T-cell (primary cell): ENCODE measurements at regions not wholly inside any gene's neighbourhood (a gene's known extent, or its start where the extent isn't known, plus 50 kb on each side); places are given as distances from the start of the nearest gene placed in this dataset.

ENCODE experiments used
- ATAC-seq, 4 experiments: fragments of 200-7000 bp in 3 of 4; fragments of 150-1000 bp in 1 of 4; cut with Tn5 transposase; replicated peaks in 1 of 4; 1 replicate in 3 of 4; 2 replicates in 1 of 4; pipeline ENCODE4 v1.10.0; 2021; ENCODE audit warnings: moderate library complexity in 3 of 4, mild to moderate bottlenecking in 2 of 4, moderate number of reproducible peaks in 1 of 4
- CTCF ChIA-PET, 2 donors: fragments of 300-600 bp; sonication (Branson Sonifier 250); formaldehyde crosslinking; loops; one replicate each; lab custom pipeline; 2022; ENCODE audit warnings: antibody characterized with exemption in 2 of 2; lab: Charles Lee
- POLR2A ChIA-PET, 2 donors: fragments of 300-600 bp; sonication (Branson Sonifier 250); formaldehyde crosslinking; loops; one replicate each; lab custom pipeline; 2022; ENCODE audit warnings: antibody characterized with exemption in 2 of 2; lab: Charles Lee
- DNase-seq, 35 experiments: peaks; one replicate each; pipeline versions ENCODE4 v3.0.0 to v3.0.0-alpha.2; 2013 to 2023
- H3K27ac ChIP-seq: one replicate; pipeline ENCODE4 v1.5.1; 2013; ENCODE audit warnings: low read length
- H3K27me3 ChIP-seq, 2 experiments: replicated peaks in 1 of 2; 1 replicate in 1 of 2; 2 replicates in 1 of 2; pipeline versions ENCODE4 v1.6.1 to v1.7.0; 2013; ENCODE audit warnings: low read length in 1 of 2, mixed read lengths in 1 of 2; ENCODE audit not compliant: control insufficient read depth in 2 of 2, insufficient read depth in 2 of 2; ENCODE audit errors: extremely low read depth in 1 of 2
- H3K36me3 ChIP-seq, 2 donors: 1 replicate in 1 of 2; 2 replicates in 1 of 2; pipeline versions ENCODE4 v1.6.1 to v1.7.0; 2013; ENCODE audit warnings: low read length in 1 of 2; ENCODE audit not compliant: control insufficient read depth in 2 of 2, insufficient read depth in 1 of 2; ENCODE audit errors: extremely low read depth in 1 of 2
- H3K4me1 ChIP-seq, 2 experiments: 1 replicate in 1 of 2; 2 replicates in 1 of 2; pipeline versions ENCODE4 v1.6.1 to v1.7.0; 2013; ENCODE audit warnings: low read length in 2 of 2, mixed read lengths in 1 of 2; ENCODE audit not compliant: insufficient read depth in 2 of 2, control insufficient read depth in 1 of 2; ENCODE audit errors: extremely low read depth in 1 of 2
- H3K4me3 ChIP-seq, 2 donors: 1 replicate in 1 of 2; 2 replicates in 1 of 2; pipeline versions ENCODE4 v1.5.1 to v1.7.0; 2013; ENCODE audit warnings: mild to moderate bottlenecking in 2 of 2, low read length in 1 of 2, moderate library complexity in 1 of 2; ENCODE audit not compliant: control insufficient read depth in 1 of 2; ENCODE audit errors: extremely low read depth in 1 of 2
- H3K9me3 ChIP-seq: 2 replicates; pipeline ENCODE4 v1.7.0; 2013
- H3K27ac Mint-ChIP-seq, 2 donors: one replicate each; pipeline ENCODE4 v1.8.0; 2020 to 2021; ENCODE audit warnings: mild to moderate bottlenecking in 2 of 2, mixed read lengths in 2 of 2
- H3K27me3 Mint-ChIP-seq, 2 donors: one replicate each; pipeline ENCODE4 v1.8.0; 2021 to 2022; ENCODE audit warnings: mixed read lengths in 2 of 2
- H3K36me3 Mint-ChIP-seq: one replicate; pipeline ENCODE4 v1.8.0; 2021; ENCODE audit warnings: mixed read lengths
- H3K4me1 Mint-ChIP-seq, 3 donors: one replicate each; pipeline ENCODE4 v1.8.0; 2020 to 2022; ENCODE audit warnings: mixed read lengths in 3 of 3, mild to moderate bottlenecking in 1 of 3
- H3K4me3 Mint-ChIP-seq, 3 donors: one replicate each; pipeline ENCODE4 v1.8.0; 2020 to 2022; ENCODE audit warnings: mild to moderate bottlenecking in 3 of 3, mixed read lengths in 3 of 3, moderate library complexity in 3 of 3
- H3K9me3 Mint-ChIP-seq, 3 donors: one replicate each; pipeline ENCODE4 v1.8.0; 2020 to 2022; ENCODE audit warnings: mixed read lengths in 3 of 3
- WGBS: methylation state at CpG from one replicate; pipeline ENCODE4 v1.1.5; 2013; ENCODE audit warnings: missing lambda C conversion rate; ENCODE audit not compliant: insufficient coverage; 5-methylcytosine and 5-hydroxymethylcytosine counted together

- Histone ChIP-seq H3K4me3 (no peak overlapping the region), H3K4me1 (no peaks in the 10 kb centered on the region), H3K36me3 (no peaks in the 10 kb centered on the region), H3K27ac (no peak overlapping the region), H3K9me3 (no peaks in the 10 kb centered on the region), H3K27me3 (no peaks in the 10 kb centered on the region)
- ChIA-PET CTCF (no interaction called here), POLR2A (no interaction called here)
- Mint-ChIP-seq H3K27ac (no peak overlapping the region), H3K4me3 (no peak overlapping the region), H3K4me1 (no peaks in the 10 kb centered on the region), H3K9me3 (peaks cover 0 to 25% (median 3%) of the 10 kb centered on the region in 3 donors), H3K36me3 (no peaks in the 10 kb centered on the region), H3K27me3 (no peaks in the 10 kb centered on the region)
- ATAC-seq, result no peak
- no peak for DNase-seq
Observed at GRCh38 chr13:69477451-69477850, 630.2 kb upstream of the ATXN8OS start.

- no peaks in the 10 kb centered on the region for H3K27me3 Mint-ChIP-seq
- ATAC-seq (no peak), DNase-seq (no peak)
- no CpG with 5 or more reads among the region's 2 CpGs for WGBS
- Histone ChIP-seq H3K27ac (no peak overlapping the region), H3K4me3 (no peak overlapping the region), H3K9me3 (no peaks in the 10 kb centered on the region), H3K4me1 (no peaks in the 10 kb centered on the region), H3K36me3 (no peaks in the 10 kb centered on the region), H3K27me3 (no peaks in the 10 kb centered on the region)
- no peaks in the 10 kb centered on the region for H3K4me1 Mint-ChIP-seq
- H3K4me3 Mint-ChIP-seq, result no peak overlapping the region
- ChIA-PET POLR2A (no interaction called here), CTCF (no interaction called here)
- no peaks in the 10 kb centered on the region for H3K36me3 Mint-ChIP-seq
- peaks cover 3 to 13% (median 5%) of the 10 kb centered on the region in 3 donors for H3K9me3 Mint-ChIP-seq
- H3K27ac Mint-ChIP-seq, result no peak overlapping the region
Observed at GRCh38 chr13:69474011-69474685, 633.5 kb upstream of the ATXN8OS start.

GRCh38 chr13:69468624-69469023 is 639.0 kb upstream of the ATXN8OS start:
- Mint-ChIP-seq H3K27ac (no peak overlapping the region), H3K4me1 (no peaks in the 10 kb centered on the region), H3K36me3 (no peaks in the 10 kb centered on the region), H3K4me3 (no peak overlapping the region), H3K27me3 (no peaks in the 10 kb centered on the region), H3K9me3 (peaks cover 8 to 15% (median 9%) of the 10 kb centered on the region in 3 donors)
- DNase-seq (no peak), ATAC-seq (no peak)
- Histone ChIP-seq H3K27me3 (no peaks in the 10 kb centered on the region), H3K36me3 (no peaks in the 10 kb centered on the region), H3K9me3 (no peaks in the 10 kb centered on the region), H3K4me3 (no peak overlapping the region), H3K27ac (no peak overlapping the region), H3K4me1 (no peaks in the 10 kb centered on the region)
- POLR2A ChIA-PET, result interaction anchor here in 1 of 2 donors (0.5 kb wide), 1 partner anchor 20 kb away, joined by 4 read pairs; no protein-coding TSS in a partner anchor
- CTCF ChIA-PET, result no interaction called here
- WGBS, result no CpG with 5 or more reads among the region's 2 CpGs

- no peak overlapping the region for H3K4me3 Mint-ChIP-seq
- Histone ChIP-seq H3K9me3 (no peaks in the 10 kb centered on the region), H3K27me3 (no peaks in the 10 kb centered on the region), H3K27ac (no peak overlapping the region), H3K4me3 (no peak overlapping the region), H3K36me3 (no peaks in the 10 kb centered on the region), H3K4me1 (no peaks in the 10 kb centered on the region)
- DNase-seq (no peak), ATAC-seq (no peak)
- H3K36me3 Mint-ChIP-seq, result no peaks in the 10 kb centered on the region
- ChIA-PET POLR2A (no interaction called here), CTCF (no interaction called here)
- no peaks in the 10 kb centered on the region for H3K4me1 Mint-ChIP-seq
- H3K9me3 Mint-ChIP-seq, result peaks cover 15 to 22% (median 20%) of the 10 kb centered on the region in 3 donors
- no peaks in the 10 kb centered on the region for H3K27me3 Mint-ChIP-seq
- WGBS, result 100% methylated on average over 1 of the region's 2 CpGs
- no peak overlapping the region for H3K27ac Mint-ChIP-seq
Observed at GRCh38 chr13:69461397-69461796, 646.2 kb upstream of the ATXN8OS start.

DNA sequence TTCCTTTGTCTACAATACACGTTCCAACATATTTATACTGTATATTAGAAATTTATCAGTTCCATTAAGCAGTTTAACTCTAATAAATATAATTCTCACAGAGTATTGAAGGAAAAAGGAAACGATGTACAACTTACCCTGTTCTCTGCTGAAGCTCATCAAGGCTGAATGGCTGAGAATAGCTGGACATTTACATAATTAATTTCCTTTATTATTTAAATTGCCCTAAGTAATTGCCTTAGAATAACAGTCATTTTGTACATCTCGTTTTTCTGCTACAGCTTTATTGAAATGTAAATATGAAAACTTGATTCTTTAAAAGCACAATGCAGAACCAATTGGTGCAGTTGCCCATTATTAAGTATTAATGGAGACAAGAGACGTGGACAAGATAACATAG is 648.3 kb upstream of the ATXN8OS start:
- Mint-ChIP-seq H3K4me3 (no peak overlapping the region), H3K27me3 (no peaks in the 10 kb centered on the region), H3K27ac (no peak overlapping the region), H3K4me1 (no peaks in the 10 kb centered on the region), H3K9me3 (peaks cover 17 to 26% (median 20%) of the 10 kb centered on the region in 3 donors), H3K36me3 (no peaks in the 10 kb centered on the region)
- Histone ChIP-seq H3K27ac (no peak overlapping the region), H3K4me3 (no peak overlapping the region), H3K27me3 (no peaks in the 10 kb centered on the region), H3K36me3 (no peaks in the 10 kb centered on the region), H3K9me3 (no peaks in the 10 kb centered on the region), H3K4me1 (no peaks in the 10 kb centered on the region)
- no peak for DNase-seq
- ChIA-PET CTCF (no interaction called here), POLR2A (interaction anchor here in 1 of 2 donors (0.6 kb wide), 1 partner anchor 327 kb away, joined by 6 read pairs; no protein-coding TSS in a partner anchor)
- ATAC-seq, result no peak
- no CpG with 5 or more reads among the region's 4 CpGs for WGBS

- Mint-ChIP-seq H3K27ac (no peak overlapping the region), H3K27me3 (no peaks in the 10 kb centered on the region), H3K9me3 (peaks cover 13 to 29% (median 24%) of the 10 kb centered on the region in 3 donors), H3K4me1 (no peaks in the 10 kb centered on the region), H3K36me3 (no peaks in the 10 kb centered on the region), H3K4me3 (no peak overlapping the region)
- Histone ChIP-seq H3K9me3 (no peaks in the 10 kb centered on the region), H3K27me3 (no peaks in the 10 kb centered on the region), H3K27ac (no peak overlapping the region), H3K4me3 (no peak overlapping the region), H3K36me3 (no peaks in the 10 kb centered on the region), H3K4me1 (no peaks in the 10 kb centered on the region)
- ATAC-seq (no peak), DNase-seq (no peak)
- POLR2A ChIA-PET, result no interaction called here
- CTCF ChIA-PET, result no interaction called here
Observed at GRCh38 chr13:69458013-69458412, 649.6 kb upstream of the ATXN8OS start.

GRCh38 chr13:69450245-69450644 is 657.4 kb upstream of the ATXN8OS start:
- H3K9me3 ChIP-seq, result no peaks in the 10 kb centered on the region
- 40% methylated on average over 1 of the region's 1 CpG for WGBS

More at GRCh38 chr13:69450245-69450644, 657.4 kb upstream of the ATXN8OS start:
- H3K4me3 Mint-ChIP-seq, result no peak overlapping the region
- H3K27ac ChIP-seq, result no peak overlapping the region
- no peaks in the 10 kb centered on the region for H3K27me3 ChIP-seq
- CTCF ChIA-PET, result no interaction called here
- no peaks in the 10 kb centered on the region for H3K27me3 Mint-ChIP-seq
- DNase-seq (no peak), ATAC-seq (no peak)
- H3K4me1 Mint-ChIP-seq, result no peaks in the 10 kb centered on the region
- H3K4me1 ChIP-seq, result no peaks in the 10 kb centered on the region
- no peaks in the 10 kb centered on the region for H3K36me3 Mint-ChIP-seq
- peaks cover 9 to 20% (median 13%) of the 10 kb centered on the region in 3 donors for H3K9me3 Mint-ChIP-seq
- no peak overlapping the region for H3K27ac Mint-ChIP-seq
- H3K36me3 ChIP-seq, result no peaks in the 10 kb centered on the region
- POLR2A ChIA-PET, result no interaction called here
- no peak overlapping the region for H3K4me3 ChIP-seq
